DMS114 treated with DMSO at 0.1 percent for 48 hours (cell line): ENCODE measurements at regions not wholly inside any gene's neighbourhood (a gene's known extent, or its start where the extent isn't known, plus 50 kb on each side); places are given as distances from the start of the nearest gene placed in this dataset.
"Not testable (repeated sequence)": the region's sequence is repeated elsewhere in the genome, so short reads cannot be mapped to it uniquely, and the experiment has no call there.

ENCODE experiments used
- DNase-seq: peaks from one replicate; lab custom pipeline; 2025; ENCODE audit not compliant: unreplicated experiment; lab: John Stamatoyannopoulos, UW

DNA sequence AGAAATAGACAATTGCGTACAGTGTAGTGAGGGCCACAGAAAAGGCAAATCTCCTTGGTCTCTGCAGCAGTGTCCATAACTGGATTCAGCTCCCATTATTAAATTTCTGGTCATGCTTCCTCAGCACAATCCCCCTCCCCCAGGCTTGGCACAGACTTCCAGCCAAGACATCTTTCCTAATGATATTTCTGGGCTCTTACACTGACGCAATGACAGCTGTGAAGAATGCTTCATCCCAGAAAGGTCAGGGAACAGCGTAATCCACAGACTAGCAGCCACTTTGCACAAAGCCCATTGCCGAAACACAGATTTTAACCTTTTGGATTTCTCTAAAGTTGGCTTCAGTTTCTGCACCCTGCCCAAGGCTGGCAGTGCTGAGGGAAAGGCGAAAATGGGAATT lies 597.6 kb upstream of the CPEB2 start:
- no peak for DNase-seq

DNA sequence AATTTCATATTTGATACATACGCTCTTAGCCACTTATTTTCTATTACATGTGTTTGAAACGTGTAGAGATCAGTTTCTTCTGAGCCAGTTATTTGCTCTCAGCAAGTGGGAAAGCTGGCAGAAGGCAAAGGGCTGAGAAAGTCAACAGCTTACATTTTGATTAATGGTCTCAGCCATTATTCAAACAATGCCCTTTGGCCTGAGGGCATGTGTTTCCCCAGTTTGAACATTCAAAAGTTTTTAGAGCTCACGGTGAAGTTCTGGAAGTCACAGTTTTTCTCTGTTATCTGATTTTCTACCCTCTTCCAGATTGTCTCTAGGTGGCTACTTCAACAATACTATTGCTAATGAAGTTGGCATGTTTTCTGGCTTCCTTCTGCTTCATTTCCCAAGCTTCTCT lies 591.8 kb upstream of the CPEB2 start:
- DNase-seq, result no peak

DNA sequence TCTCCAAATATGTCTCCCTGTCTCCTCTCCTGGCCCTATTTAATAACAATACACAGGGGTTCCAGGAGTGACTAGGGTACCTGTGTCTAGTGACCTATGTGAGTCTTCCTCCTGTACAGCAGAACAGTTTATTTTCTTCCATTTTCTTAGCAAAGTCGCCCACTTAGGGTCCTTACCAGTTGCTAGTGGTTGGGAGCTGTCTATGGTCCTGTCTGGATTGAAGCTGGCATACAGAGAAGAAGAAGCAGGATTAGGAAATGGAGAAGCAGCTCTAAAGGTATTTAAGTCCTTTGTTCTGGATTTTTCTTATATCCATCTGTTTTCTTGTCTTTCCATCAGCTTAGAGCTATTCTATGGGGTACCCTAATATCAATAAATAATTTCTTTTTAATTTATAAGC lies 587.1 kb upstream of the CPEB2 start:
- DNase-seq, result no peak

DNA sequence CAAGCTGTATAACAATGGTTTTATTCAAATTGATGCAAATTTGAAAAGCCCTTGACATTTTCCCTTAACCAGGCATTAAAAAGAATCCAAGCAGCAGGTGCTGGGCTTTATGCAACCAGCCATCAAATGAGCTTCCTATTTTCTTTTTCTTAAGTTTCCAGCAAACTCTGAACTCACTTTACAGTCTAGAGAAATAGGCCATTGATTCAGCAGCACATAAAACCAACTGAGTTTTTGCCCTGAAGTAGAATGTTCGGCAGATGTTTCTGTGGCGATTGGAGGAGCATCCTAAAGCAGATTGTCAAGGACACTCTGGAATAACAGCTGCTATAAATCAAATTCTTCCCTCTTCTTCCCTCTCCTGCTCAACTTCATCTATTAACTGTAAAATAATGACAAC lies 582.8 kb upstream of the CPEB2 start:
- no peak for DNase-seq

DNA sequence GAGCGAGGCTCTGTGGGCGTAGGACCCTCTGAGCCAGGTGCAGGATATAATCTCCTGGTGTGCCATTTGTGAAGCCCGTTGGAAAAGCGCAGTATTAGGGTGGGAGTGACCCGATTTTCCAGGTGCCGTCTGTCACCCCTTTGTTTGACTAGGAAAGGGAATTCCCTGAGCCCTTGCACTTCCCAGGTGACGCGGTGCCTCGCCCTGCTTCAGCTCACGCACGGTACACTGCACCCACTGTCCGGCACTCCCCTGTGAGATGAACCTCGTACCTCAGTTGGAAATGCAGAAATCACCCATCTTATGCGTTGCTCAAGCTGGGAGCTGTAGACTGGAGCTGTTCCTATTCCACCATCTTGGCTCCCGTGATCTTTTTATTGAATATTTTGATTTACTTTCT lies 576.0 kb upstream of the CPEB2 start:
- not testable (repeated sequence) for DNase-seq

DNA sequence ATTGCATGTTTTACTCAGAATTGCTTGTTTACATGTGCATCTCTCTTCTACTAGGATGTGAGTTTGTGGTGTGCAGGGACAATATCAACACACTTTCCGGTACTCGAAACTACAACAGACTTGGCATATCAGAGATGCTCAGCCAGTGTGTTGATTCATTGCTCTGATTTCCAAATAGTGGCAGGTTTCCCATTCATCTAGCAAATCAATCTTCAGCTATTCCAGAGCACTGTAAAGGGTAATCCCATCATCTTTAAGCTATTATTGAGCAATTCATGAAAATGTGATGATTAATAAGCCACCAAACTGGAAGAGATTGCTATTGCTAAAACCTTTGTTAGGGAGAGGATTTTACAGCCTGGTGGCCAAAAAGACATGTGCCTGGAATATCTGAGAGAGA lies 574.2 kb upstream of the CPEB2 start:
- no peak for DNase-seq

DNA sequence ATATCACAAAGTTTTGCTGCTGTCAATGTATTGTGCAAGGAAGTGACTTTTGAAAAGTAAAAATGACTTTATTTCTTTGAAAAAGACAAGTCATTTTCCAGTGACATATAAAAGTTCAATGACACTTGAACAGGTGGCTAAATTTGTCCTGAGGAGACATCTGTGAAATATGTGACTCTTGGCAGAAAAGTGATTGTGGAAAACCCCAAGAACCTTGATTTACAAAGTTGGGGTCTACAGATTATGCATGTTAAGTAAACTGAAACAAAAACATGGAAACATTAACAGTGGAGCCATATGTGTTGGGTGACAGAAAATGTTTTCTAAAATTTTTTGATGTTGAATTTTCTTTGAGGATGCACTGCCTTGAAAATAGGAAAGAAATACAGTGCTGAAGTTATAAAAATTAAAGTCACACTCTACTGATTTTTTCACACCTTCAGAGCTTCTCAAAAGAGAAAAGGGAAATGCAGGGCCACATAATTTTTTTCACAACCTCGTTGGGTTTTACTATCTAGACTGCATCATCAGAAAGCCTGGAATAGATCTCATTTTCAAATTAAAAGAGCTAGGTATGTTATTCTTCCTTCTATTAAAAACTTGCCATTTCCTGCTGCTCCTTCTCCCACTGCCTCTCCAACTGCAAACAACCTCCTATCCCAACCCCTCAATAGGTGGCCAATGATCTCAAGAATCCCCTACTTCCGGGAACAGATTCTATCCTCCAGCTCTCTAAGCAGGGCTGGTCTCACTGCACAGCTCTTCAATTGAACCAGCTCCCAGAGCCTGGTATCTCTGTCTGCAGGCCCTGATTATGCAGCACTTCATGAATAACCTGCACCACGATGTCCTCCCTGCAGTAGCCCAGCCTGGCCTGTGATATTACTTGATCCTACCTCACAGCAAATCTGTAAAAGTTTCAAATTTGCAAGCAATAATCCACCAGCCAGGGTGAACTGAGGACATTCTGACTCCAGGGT lies 570.8 kb upstream of the CPEB2 start:
- DNase-seq, result no peak

DNA sequence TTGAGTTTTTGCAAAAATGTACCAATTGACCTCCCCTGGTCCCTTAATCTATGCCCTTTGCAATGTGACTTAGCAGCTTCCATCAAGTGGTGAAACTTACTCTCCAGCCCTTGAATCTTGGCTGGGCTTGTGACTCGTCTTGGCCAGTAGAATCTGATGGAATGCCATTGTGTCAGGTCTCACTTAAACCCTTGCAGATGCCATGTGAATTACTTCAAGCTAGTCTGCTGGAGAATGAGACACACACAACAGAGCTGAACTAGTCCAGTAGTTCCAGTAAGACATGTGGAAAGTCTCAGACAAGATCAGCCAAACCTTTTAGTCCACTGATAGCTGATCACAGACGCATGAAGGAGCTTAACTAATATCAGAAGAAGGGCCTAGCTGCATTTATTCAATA lies 567.8 kb upstream of the CPEB2 start:
- DNase-seq, result no peak

DNA sequence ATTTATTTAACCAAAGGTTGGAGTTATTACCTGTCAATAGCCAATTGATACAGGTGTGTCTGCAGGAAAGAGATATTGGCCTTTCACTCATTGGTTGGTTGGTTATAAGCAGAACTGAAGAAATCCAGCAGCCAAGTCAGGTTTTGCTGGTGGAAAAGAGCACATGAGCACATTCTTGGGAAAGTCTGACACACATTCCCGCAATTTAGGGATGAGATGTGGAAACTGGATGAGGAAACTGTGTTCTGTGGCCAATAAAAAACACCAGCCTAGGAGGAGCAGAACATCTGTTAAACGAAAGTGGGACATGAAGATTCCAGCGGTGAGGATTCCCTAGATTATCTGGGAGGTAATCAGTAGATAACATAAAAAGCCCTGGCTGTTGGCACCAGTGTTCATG lies 567.4 kb upstream of the CPEB2 start:
- DNase-seq, result no peak

DNA sequence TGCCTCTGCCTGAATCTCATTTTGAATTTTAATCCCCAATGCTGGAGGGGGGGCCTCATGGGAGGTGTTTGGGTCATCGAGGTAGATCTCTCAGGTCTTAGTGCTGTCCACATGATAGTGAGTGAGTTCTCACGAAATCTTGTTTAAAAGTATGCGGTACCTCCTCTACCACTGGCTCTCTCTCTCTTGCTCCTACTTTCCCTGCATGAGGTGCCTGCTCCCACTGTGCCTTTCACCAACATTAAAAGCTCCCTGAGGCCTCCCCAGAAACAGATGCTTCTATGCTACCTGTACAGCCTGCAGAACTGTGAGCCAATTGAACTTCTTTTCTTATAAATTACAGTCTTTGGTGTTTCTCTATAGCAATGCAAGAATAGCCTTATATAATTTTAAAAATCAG lies 560.7 kb upstream of the CPEB2 start:
- no peak for DNase-seq

DNA sequence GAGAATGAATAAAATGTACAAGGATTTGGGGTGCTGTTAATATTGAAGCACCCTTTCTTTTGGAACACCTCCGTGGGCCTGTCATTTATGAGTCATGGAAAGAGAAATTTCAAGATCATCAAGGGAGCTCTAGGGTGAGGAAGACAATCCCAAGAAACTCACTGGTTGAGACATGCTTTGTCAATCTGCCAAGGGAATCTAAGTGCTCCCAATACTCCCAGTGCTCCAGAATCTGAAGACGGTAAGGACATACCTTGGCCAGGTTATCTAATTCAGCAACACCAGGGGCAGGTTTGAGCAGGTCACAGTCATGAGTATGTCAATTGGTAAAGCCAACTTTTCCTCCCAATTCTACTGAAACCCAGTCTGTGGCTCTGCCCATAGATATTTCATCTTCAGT lies 556.4 kb upstream of the CPEB2 start:
- DNase-seq, result no peak

DNA sequence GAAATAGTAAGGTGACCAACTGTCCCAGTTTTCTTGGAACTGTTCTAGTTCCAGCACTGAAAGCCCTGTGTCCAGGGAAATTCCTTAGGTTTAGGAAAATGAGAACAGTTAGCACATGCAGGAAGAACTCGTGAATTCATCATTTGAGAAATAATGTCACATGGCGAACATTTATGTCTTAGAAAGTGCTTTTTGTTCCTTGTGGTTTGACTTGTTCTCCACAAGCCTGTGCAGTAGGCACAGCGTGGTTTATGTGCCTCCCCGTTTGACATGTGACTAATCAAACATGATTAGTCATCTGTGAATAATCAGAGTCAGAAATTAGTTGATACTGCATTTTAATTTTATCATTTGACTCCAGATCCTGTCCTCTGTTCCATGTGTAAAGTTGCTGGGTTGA lies 556.0 kb upstream of the CPEB2 start:
- no peak for DNase-seq

DNA sequence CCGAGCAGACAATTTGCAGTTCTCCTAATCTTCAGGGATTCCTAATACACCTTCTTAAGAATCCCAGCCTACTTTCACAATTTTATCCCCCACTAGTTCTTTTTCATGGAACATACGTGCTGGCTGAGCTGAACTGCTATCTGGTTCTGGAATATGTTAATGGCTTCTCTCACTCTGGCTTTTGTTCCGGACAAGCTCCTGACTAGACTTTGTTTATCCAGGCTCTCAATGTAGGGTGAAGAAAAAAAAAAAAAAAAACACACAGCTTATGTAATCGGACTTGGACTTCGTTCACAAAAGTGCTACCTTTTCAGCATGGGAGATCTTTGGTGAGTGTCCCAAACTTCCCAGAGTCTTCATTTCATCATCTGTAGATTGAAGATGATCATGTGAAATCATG lies 555.4 kb upstream of the CPEB2 start:
- no peak for DNase-seq

DNA sequence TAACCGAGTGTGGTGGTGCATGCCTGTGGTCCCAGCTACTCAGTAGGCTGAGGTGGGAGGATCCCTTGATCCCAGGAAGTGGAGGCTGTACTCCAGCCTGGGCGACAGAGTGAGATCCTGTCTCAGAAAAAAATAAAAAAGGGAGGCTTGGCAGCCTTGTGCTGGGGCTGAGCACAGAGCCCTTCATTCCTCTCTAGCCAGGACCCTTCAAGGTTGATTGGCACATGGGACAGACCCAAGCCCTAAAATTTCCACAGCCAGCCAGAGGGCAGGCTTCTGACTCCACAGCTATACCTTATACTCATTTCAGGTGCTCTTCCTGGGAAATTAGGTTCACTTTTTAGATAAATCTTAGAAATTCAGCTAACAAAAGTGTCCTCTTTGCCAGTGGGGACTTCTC lies 553.0 kb upstream of the CPEB2 start:
- DNase-seq, result no peak

DNA sequence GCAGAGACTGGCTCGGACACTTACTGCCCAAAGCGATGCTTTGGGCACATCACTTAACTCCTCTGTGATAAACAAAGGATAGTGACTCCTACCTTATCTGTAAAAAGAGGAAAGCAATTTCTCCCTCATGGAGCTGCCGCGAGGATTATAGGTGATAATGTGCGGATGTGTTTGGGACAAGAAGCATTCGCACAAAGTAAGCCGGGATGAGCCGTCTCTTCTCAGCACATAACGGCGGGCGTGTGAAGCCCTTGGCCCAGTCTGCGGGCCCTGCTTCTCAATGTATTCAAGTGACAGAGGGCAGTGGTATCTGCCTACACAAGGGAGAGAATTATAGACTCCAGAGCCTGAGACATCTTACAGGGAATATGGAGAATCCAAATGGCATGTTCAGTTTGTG lies 550.3 kb upstream of the CPEB2 start:
- no peak for DNase-seq

DNA sequence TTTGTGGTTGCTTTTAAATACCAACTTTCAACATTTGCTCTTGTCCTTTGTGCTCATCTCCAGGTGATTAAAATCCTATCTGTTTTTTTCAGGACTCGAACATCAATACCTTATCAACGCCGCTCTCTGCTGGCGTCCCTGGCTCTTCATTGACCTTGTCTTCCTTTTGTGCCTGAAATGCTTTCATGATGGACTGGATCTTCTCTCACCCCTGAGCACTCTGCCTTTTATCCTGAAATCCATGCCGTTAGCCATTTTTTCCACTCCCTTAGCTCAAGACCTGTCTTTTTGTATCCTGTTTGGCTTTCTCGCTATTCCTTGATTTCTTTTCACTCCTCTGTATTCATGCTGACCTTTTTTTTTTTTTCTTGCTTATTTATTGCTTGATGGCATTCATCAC lies 549.5 kb upstream of the CPEB2 start:
- no peak for DNase-seq

DNA sequence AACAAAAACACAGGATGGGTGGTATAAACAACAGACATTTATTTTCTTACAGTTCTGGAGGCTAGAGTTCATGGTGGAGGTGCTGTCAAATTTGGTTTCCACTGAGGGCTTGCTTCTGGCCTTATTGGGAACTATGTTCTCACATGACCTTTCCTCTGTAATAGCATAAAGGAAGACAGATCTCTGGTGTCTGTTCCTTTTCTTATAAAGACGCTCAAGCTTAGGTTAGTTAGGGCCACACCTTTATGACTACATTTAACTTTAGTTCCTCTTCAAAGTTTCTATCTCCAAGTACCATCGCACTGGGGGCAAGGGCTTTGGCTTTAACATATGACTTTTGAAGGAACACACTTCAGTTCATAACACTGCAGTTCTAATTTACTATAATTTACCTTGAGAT lies 543.8 kb upstream of the CPEB2 start:
- no peak for DNase-seq

DNA sequence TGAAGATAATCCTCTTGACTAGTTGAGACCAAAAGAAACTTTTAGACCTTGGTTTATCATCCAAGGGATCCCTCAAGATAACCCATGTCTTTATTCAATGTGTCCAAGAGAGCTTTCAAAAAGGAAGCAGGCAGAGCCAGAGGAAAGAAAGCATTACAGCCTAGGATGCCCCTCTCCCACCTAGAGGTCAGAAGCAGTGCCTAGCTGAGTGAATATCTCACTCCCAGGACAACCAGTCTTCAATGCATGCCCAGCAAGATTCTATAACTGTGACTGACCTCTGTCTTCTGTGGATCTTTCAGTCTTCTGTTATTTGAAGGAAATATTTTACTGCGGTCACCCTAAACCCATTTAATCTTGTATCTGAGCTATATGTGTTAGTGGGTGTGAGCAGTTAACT lies 537.2 kb upstream of the CPEB2 start:
- no peak for DNase-seq

DNA sequence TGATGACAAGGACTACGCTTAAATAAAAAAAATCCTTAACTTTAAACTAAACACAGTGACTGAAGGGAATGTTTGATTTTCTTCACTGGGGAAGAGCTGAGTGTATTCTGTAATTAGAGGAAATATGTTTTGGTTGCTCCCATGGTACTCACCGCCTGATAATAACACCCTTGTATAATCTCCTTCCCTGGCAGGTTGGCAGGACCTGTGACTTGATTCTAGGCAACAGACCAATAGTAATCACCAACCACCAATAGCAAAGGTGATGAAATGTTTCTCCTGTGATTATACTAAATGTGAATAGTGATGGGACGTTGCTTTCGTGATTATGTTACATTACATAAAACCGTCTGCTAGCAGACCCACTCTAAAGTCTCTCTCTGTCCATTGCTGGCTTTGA lies 536.8 kb upstream of the CPEB2 start:
- DNase-seq, result no peak

DNA sequence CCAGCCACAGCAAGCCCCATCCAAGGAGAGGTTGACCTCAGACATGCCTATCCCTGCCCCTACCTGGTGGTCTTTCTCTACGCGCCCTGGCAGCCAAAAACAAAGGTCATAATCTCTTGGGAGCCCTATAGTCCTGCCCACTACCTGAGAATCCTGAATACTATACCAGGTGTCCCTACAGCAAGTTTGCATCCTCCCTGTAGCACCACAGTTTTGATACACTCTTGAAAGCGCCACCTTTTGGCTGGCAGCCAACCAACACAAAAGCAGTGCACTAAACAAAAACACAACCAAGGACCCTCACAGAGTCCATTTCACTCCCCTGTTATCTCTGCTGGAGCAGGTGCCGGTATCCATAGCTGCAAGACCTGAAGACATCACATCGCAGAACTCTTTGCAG lies 523.8 kb upstream of the CPEB2 start:
- DNase-seq, result no peak

DNA sequence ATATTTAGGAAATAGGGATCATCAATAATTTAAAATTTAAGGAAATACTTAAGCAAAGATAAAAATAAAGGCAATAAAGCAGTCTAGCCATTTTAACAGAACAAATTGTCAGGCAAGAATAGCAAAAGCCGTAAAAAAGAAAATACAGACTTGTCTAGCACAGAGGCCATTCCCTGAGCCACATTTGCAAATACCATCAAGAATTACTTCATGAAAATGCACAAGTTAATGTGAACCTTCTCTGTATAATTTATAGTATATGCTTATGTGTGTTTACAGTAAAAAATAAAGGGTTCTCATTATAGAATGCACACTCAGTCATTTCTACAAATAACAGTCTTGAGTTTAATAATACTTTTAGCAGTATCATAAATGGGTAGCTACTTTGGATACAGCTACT lies 505.9 kb upstream of the CPEB2 start:
- DNase-seq, result no peak

DNA sequence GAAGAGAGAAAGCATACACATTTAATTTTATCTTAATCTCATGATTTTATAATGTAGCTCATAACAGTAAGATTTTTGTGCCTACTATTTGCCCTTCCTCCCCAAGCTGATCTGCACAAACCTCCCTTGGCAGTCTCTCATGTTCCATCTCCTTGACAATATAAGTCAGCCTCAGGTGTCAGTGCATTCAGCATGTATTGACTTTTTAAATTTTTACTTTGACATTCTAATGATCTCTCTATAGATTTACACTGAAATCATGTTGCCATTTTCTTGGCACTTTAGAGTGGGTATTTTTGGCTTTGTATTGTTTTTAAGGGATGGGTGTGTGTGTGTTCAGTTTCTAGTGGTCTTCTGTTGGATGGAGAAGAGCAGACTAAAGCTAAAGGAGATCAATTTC lies 505.3 kb upstream of the CPEB2 start:
- DNase-seq, result no peak

DNA sequence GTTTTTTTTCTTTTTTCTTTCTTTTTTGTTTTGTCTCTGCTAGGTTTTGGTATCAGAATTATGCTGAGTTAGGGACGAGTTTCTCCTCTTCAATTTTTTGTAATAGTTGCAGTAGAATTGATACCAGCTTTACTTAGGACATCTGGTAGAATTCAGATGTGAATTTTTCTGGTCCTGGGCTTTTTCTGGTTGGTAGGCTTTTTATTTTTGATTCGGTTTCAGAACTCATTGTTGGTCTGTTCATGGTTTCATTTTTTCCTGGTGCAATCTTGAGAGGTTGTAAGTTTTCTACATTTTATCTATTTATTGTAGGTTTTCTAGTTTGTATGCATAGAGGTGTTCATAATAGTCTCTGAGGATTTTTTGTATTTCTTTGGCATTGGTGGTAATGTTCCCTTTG lies 498.1 kb upstream of the CPEB2 start:
- no peak for DNase-seq
